Tibial nerve (tissue), 4 donors: ENCODE measurements at regions not wholly inside any gene's neighbourhood (a gene's known extent, or its start where the extent isn't known, plus 50 kb on each side); places are given as distances from the start of the nearest gene placed in this dataset.

Experiments used
- EP300 ChIP-seq, 2 donors: sonication (generic); formaldehyde crosslinking; IDR thresholded peaks; one replicate each; pipeline ENCODE4 v1.6.1; 2017; ENCODE audit warnings: antibody characterized with exemption in 2 of 2, mild to moderate bottlenecking in 1 of 2
- POLR2A ChIP-seq, 2 donors: fragments of 450-650 bp; IDR thresholded peaks; one replicate each; pipeline ENCODE4 v1.6.1; 2017; ENCODE audit warnings: antibody characterized with exemption in 2 of 2, mild to moderate bottlenecking in 2 of 2, moderate library complexity in 2 of 2
- TF ChIP-seq, protein P1 (sequence below), 5 experiments: fragments of 200-600 bp in 3 of 5; fragments of 450-650 bp in 2 of 5; sonication (generic) in 3 of 5; IDR thresholded peaks; one replicate each; pipeline ENCODE4 v1.5.1; 2016 to 2019; ENCODE audit warnings: antibody characterized with exemption in 5 of 5, mild to moderate bottlenecking in 3 of 5, moderate library complexity in 2 of 5

DNA sequence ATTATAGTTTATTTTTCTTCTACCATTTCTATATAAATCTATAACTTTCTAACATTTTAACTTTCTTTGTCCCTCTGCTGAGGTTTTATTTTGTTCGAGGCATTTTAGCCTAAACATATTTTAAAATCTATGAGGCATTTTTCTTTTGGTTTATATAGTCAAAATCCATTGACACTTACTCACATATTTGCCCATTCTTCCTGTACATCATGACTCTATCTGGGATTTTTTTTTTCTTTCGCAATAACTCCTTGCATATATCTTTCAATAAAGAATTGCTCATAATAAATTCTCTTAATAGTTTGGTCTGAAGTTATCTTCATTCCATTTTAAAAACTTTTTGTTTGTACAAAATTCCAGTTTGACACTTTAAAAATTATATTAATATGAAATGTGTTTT is 632.3 kb downstream of the TLE4 start:
- TF ChIP-seq EP300 (IDR thresholded peaks at IDR 0.05) (no peak), POLR2A (IDR thresholded peaks at IDR 0.05) (no peak)
- TF ChIP-seq, protein P1, sequence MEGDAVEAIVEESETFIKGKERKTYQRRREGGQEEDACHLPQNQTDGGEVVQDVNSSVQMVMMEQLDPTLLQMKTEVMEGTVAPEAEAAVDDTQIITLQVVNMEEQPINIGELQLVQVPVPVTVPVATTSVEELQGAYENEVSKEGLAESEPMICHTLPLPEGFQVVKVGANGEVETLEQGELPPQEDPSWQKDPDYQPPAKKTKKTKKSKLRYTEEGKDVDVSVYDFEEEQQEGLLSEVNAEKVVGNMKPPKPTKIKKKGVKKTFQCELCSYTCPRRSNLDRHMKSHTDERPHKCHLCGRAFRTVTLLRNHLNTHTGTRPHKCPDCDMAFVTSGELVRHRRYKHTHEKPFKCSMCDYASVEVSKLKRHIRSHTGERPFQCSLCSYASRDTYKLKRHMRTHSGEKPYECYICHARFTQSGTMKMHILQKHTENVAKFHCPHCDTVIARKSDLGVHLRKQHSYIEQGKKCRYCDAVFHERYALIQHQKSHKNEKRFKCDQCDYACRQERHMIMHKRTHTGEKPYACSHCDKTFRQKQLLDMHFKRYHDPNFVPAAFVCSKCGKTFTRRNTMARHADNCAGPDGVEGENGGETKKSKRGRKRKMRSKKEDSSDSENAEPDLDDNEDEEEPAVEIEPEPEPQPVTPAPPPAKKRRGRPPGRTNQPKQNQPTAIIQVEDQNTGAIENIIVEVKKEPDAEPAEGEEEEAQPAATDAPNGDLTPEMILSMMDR (IDR thresholded peaks at IDR 0.05), result no peak
